ENCODE measurements at regions not wholly inside any gene's neighbourhood (a gene's known extent, or its start where the extent isn't known, plus 50 kb on each side); places are given as distances from the start of the nearest gene placed in this dataset.

DNA sequence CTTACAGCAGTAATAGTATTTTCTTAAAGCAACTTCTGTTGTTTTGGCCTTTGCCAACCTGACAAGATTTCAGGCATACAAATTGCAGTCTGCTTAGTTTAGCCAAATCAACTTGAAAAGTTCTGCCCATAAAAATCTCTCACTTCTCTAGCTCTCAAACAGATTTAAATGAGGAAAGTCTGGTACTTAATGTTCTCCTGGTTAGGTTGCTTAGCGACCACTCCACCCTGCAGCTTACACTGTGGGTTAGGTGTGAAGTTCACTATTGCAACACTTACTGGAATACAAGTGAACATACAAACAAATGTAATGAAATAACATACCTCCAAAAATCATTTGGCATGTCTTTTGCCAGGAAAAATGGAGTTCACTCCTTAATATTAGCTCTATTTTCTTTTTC lies 178.7 kb upstream of the PCDH9 start:
- H4K91ac ChIP-seq (replicated peaks; ENCODE audit: insufficient read length, low read length), result no peak overlapping the region
- 88% methylated on average over 1 of the region's 1 CpG; no CpG with 5 or more reads in 1 of the 2 experiments for WGBS, 2 experiments (ENCODE audit: extremely low coverage in 1 of 2, insufficient coverage in 1 of 2, insufficient read length in 1 of 2, insufficient replicate concordance in 2 of 2, low coverage in 1 of 2, low lambda C conversion rate in 2 of 2, missing lambda C conversion rate in 1 of 2)

More for the DNA sequence above, 178.7 kb upstream of the PCDH9 start:
- POLR2A ChIA-PET (ENCODE audit: partially characterized antibody), result no interaction called here
- no peak overlapping the region for H2AK5ac ChIP-seq (ENCODE audit: low read depth, low read length)
- no peak overlapping the region for H4K8ac ChIP-seq (ENCODE audit: extremely low read depth, insufficient read depth, low read length)
- H3K9ac ChIP-seq (replicated peaks in 1 of 4; ENCODE audit: extremely low read depth in 1 of 4, low read depth in 3 of 4, low read length in 3 of 4), result peak overlapping the region in 1 of 4 experiments; percentile 34; a peak in 1 of 7 replicates
- no peak for DNase-seq (ENCODE audit: low read depth in 1 of 2, low spot score in 2 of 2)
- no peaks in the 10 kb centered on the region for H3K9me3 ChIP-seq (ENCODE audit: insufficient read depth in 2 of 2, low read depth in 1 of 2, low read length in 1 of 2)
- H3K18ac ChIP-seq (ENCODE audit: extremely low read depth, low read length), result no peak overlapping the region
- H3K4me1 ChIP-seq (replicated peaks in 1 of 4; ENCODE audit: control insufficient read depth in 3 of 4, insufficient read depth in 4 of 4, low read length in 3 of 4), result no peaks in the 10 kb centered on the region; a peak in 2 of 7 replicates
- H3K14ac ChIP-seq (ENCODE audit: insufficient read length), result no peak overlapping the region
- no peaks in the 10 kb centered on the region for H3K79me1 ChIP-seq (ENCODE audit: low read depth, low read length)
- no peak overlapping the region for H2BK12ac ChIP-seq (ENCODE audit: low read depth, low read length)
- no peak overlapping the region for H3K4me3 ChIP-seq (ENCODE audit: extremely low read depth in 1 of 4, insufficient read depth in 2 of 4, low read depth in 3 of 4, low read length in 4 of 4)
- no peak for FAIRE-seq
- no peak overlapping the region for H2BK5ac ChIP-seq (ENCODE audit: low read depth, low read length)
- no peak overlapping the region for H2BK120ac ChIP-seq (replicated peaks; ENCODE audit: low read depth, low read length)
- H4K20me1 ChIP-seq (replicated peaks in 1 of 2; ENCODE audit: control insufficient read depth in 1 of 2, insufficient read depth in 2 of 2, low read length in 2 of 2), result no peaks in the 10 kb centered on the region
- CTCF ChIA-PET (ENCODE audit: partially characterized antibody), result interaction anchor here (0.5 to 0.6 kb wide), 2 partner anchors 145 to 1527 kb away, joined by 3 read pairs; no protein-coding TSS in a partner anchor
- H2BK20ac ChIP-seq (ENCODE audit: low read length), result no peak overlapping the region
- no peaks in the 10 kb centered on the region for H3K23me2 ChIP-seq (ENCODE audit: low read depth, low read length)
- TF ChIP-seq CBX5 (IDR thresholded peaks at IDR 0.05; ENCODE audit: low read depth, low read length) (no peak), EP300 (IDR thresholded peaks at IDR 0.05; ENCODE audit: borderline replicate concordance in 1 of 2, low read depth in 2 of 2, low read length in 2 of 2) (no peak), HDAC6 (IDR thresholded peaks at IDR 0.05; ENCODE audit: low read depth, low read length) (no peak), POU5F1 (IDR thresholded peaks at IDR 0.05; ENCODE audit: low read depth, low read length) (no peak)
- TF ChIP-seq, protein P1, sequence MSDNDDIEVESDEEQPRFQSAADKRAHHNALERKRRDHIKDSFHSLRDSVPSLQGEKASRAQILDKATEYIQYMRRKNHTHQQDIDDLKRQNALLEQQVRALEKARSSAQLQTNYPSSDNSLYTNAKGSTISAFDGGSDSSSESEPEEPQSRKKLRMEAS (IDR thresholded peaks at IDR 0.05), result no peak
- TF ChIP-seq, protein P2, sequence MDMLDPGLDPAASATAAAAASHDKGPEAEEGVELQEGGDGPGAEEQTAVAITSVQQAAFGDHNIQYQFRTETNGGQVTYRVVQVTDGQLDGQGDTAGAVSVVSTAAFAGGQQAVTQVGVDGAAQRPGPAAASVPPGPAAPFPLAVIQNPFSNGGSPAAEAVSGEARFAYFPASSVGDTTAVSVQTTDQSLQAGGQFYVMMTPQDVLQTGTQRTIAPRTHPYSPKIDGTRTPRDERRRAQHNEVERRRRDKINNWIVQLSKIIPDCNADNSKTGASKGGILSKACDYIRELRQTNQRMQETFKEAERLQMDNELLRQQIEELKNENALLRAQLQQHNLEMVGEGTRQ (IDR thresholded peaks at IDR 0.05; ENCODE audit: low read length), result no peak
- H3K79me2 ChIP-seq (ENCODE audit: control insufficient read depth in 1 of 2, insufficient read depth in 2 of 2, low read length in 2 of 2), result no peaks in the 10 kb centered on the region
- H3K56ac ChIP-seq (replicated peaks; ENCODE audit: insufficient read length, low read depth, low read length), result no peak overlapping the region
- no peak overlapping the region for H3K4me2 ChIP-seq (ENCODE audit: insufficient read depth in 1 of 2, low read depth in 2 of 2, low read length in 2 of 2)
- H3K27ac ChIP-seq (ENCODE audit: low read depth, low read length), result no peak overlapping the region
- H2BK15ac ChIP-seq (ENCODE audit: low read length), result no peak overlapping the region
- H3K4ac ChIP-seq (replicated peaks; ENCODE audit: insufficient read length, low read depth, low read length), result no peak overlapping the region
- no peaks in the 10 kb centered on the region for H3K27me3 ChIP-seq (replicated peaks in 1 of 4; ENCODE audit: control insufficient read depth in 3 of 4, extremely low read depth in 1 of 4, insufficient read depth in 3 of 4, low read length in 3 of 4)
- no peak overlapping the region for H3K23ac ChIP-seq (ENCODE audit: insufficient read length)
- H3K36me3 ChIP-seq (ENCODE audit: control insufficient read depth in 2 of 4, insufficient read depth in 4 of 4, low read length in 3 of 4), result no peaks in the 10 kb centered on the region
- no peak overlapping the region for H2AFZ ChIP-seq (ENCODE audit: low read length)
- no peak overlapping the region for H4K5ac ChIP-seq (ENCODE audit: insufficient read length, low read depth, low read length)

Data from H1 (cell line).